ENCODE measurements at regions not wholly inside any gene's neighbourhood (a gene's known extent, or its start where the extent isn't known, plus 50 kb on each side); places are given as distances from the start of the nearest gene placed in this dataset.
"Not testable (repeated sequence)": the region's sequence is repeated elsewhere in the genome, so short reads cannot be mapped to it uniquely, and the experiment has no call there.

- no peak for TF ChIP-seq CTCF (IDR thresholded peaks at IDR 0.05; ENCODE audit: insufficient read depth, low read depth, low read length, missing control alignments)
- no peak overlapping the region for H3K4me3 ChIP-seq (ENCODE audit: low read depth, low read length)
- DNase-seq (ENCODE audit: low read depth) = peak; percentile 33
Observed at GRCh38 chr6:897528-898207, 204.7 kb upstream of the EXOC2 start.

- no peak for DNase-seq (ENCODE audit: low read depth)
- no peak for TF ChIP-seq CTCF (IDR thresholded peaks at IDR 0.05; ENCODE audit: insufficient read depth, low read depth, low read length, missing control alignments)
- H3K4me3 ChIP-seq (ENCODE audit: low read depth, low read length) = no peak overlapping the region
Observed at GRCh38 chr6:894274-894673, 201.3 kb upstream of the EXOC2 start.

GRCh38 chr6:890995-891394 lies 198.1 kb upstream of the EXOC2 start:
- no peak for DNase-seq (ENCODE audit: low read depth)
- no peak for TF ChIP-seq CTCF (IDR thresholded peaks at IDR 0.05; ENCODE audit: insufficient read depth, low read depth, low read length, missing control alignments)
- H3K4me3 ChIP-seq (ENCODE audit: low read depth, low read length) = no peak overlapping the region

GRCh38 chr6:890201-890600 lies 197.3 kb upstream of the EXOC2 start:
- no peak for TF ChIP-seq CTCF (IDR thresholded peaks at IDR 0.05; ENCODE audit: insufficient read depth, low read depth, low read length, missing control alignments)
- no peak for DNase-seq (ENCODE audit: low read depth)
- no peak overlapping the region for H3K4me3 ChIP-seq (ENCODE audit: low read depth, low read length)

- TF ChIP-seq CTCF (IDR thresholded peaks at IDR 0.05; ENCODE audit: insufficient read depth, low read depth, low read length, missing control alignments) = no peak
- H3K4me3 ChIP-seq (ENCODE audit: low read depth, low read length) = no peak overlapping the region
- no peak for DNase-seq (ENCODE audit: low read depth)
Observed at GRCh38 chr6:887583-888235, 194.8 kb upstream of the EXOC2 start.

- H3K4me3 ChIP-seq (ENCODE audit: low read depth, low read length); DNase-seq (ENCODE audit: low read depth): not testable (repeated sequence)
Observed at GRCh38 chr6:886116-886515, 193.2 kb upstream of the EXOC2 start.

- no peak for DNase-seq (ENCODE audit: low read depth)
- TF ChIP-seq CTCF (IDR thresholded peaks at IDR 0.05; ENCODE audit: insufficient read depth, low read depth, low read length, missing control alignments) = no peak
Observed at GRCh38 chr6:885051-885590, 192.2 kb upstream of the EXOC2 start.

More at GRCh38 chr6:885051-885590, 192.2 kb upstream of the EXOC2 start:
- H3K4me3 ChIP-seq (ENCODE audit: low read depth, low read length) = no peak overlapping the region
